IPS-18a (cell line): ENCODE measurements at regions not wholly inside any gene's neighbourhood (a gene's known extent, or its start where the extent isn't known, plus 50 kb on each side); places are given as distances from the start of the nearest gene placed in this dataset.
"Not testable (repeated sequence)": the region's sequence is repeated elsewhere in the genome, so short reads cannot be mapped to it uniquely, and the experiment has no call there.

ENCODE experiments used
- H3K27ac ChIP-seq: one replicate; pipeline ENCODE4 v1.5.1; 2013; ENCODE audit warnings: low read length
- H3K27me3 ChIP-seq: one replicate; pipeline ENCODE4 v1.6.1; 2013; ENCODE audit warnings: mild to moderate bottlenecking, low read length; ENCODE audit not compliant: control insufficient read depth, insufficient read depth
- H3K36me3 ChIP-seq: one replicate; pipeline ENCODE4 v1.6.1; 2013; ENCODE audit warnings: low read depth, low read length; ENCODE audit not compliant: control insufficient read depth
- H3K4me1 ChIP-seq: one replicate; pipeline ENCODE4 v1.6.1; 2013; ENCODE audit warnings: low read depth, low read length; ENCODE audit not compliant: control insufficient read depth
- H3K4me3 ChIP-seq: one replicate; pipeline ENCODE4 v1.5.1; 2013; ENCODE audit warnings: low read length
- H3K9ac ChIP-seq: one replicate; pipeline ENCODE4 v1.6.1; 2013; ENCODE audit warnings: mild to moderate bottlenecking, low read length, moderate library complexity
- H3K9me3 ChIP-seq: one replicate; pipeline ENCODE4 v1.6.1; 2013; ENCODE audit warnings: low read depth, low read length; ENCODE audit not compliant: control insufficient read depth

GRCh38 chr6:2582268-2582667 is 168.5 kb downstream of the MYLK4 start:
- Histone ChIP-seq H3K4me1 (peaks cover 13% of the 10 kb centered on the region), H3K4me3 (no peak overlapping the region), H3K9ac (no peak overlapping the region), H3K27ac (no peak overlapping the region), H3K27me3 (no peaks in the 10 kb centered on the region), H3K9me3 (no peaks in the 10 kb centered on the region), H3K36me3 (no peaks in the 10 kb centered on the region)

- Histone ChIP-seq H3K27me3 (no peaks in the 10 kb centered on the region), H3K9me3 (no peaks in the 10 kb centered on the region), H3K4me1 (peaks cover 13% of the 10 kb centered on the region), H3K36me3 (no peaks in the 10 kb centered on the region), H3K4me3 (no peak overlapping the region), H3K27ac (no peak overlapping the region), H3K9ac (no peak overlapping the region)
These were observed 169.1 kb downstream of the MYLK4 start for GRCh38 chr6:2581611-2582010.

DNA sequence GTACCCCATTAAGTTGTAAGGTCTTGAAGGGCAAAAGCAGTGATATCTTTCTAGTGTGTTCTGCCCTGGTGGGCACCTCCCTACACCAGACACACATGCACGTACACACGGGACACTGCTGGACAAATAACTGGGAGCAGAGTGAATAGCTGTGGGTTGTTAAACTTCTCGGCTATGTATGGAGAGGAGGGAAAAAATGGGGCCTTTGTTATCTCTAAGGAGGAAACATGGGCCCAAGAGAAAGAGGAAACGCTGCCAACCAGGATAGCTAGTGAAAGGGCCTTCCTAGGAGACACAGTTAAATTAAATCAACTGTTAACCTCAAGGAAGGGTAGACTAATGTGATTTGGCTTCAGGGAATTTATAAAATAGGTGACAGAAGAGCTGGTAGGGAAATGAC is 169.7 kb downstream of the MYLK4 start:
- Histone ChIP-seq H3K4me1 (peaks cover 13% of the 10 kb centered on the region), H3K27ac (no peak overlapping the region), H3K9ac (no peak overlapping the region), H3K36me3 (no peaks in the 10 kb centered on the region), H3K9me3 (no peaks in the 10 kb centered on the region), H3K4me3 (no peak overlapping the region), H3K27me3 (no peaks in the 10 kb centered on the region)

DNA sequence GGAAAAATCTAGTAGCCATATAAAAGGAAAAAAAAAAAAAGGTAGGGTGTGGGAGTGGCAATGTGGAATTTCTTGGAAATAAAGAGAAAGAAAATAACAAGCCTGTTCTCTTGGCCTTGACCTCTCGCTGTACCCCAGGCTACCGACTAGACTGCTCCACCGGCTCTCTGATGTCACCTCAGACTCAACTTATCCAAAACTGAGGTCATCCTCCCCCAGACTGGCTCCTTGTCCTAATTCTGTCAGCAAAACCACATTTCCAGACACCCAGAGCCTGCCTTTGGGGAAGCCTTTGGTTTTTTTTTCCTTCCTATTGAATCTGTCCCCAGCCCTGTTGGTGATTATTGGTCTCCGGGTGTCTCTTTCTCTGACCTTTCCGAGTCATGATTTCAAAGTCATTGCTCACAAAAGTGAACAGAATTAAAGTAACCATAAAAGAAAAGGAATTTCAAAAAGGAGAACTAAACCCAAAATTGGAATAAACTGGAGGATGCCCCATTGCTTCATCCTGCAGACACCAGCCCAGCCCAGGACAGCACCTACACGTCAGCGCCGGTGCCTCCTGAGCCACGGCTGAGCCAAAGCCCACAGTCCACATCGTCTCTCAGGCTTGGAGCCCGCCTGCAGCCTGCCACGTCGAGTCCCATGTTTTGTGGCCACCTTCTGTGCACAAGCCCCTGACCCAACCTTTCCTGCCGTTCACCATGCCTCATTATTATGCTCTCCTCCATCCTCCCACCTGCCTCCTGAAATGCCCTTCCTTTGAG is 170.7 kb downstream of the MYLK4 start:
- Histone ChIP-seq H3K27me3 (no peaks in the 10 kb centered on the region), H3K4me3 (no peak overlapping the region), H3K9ac (no peak overlapping the region), H3K4me1 (peaks cover 13% of the 10 kb centered on the region), H3K9me3 (no peaks in the 10 kb centered on the region), H3K27ac (no peak overlapping the region), H3K36me3 (no peaks in the 10 kb centered on the region)

DNA sequence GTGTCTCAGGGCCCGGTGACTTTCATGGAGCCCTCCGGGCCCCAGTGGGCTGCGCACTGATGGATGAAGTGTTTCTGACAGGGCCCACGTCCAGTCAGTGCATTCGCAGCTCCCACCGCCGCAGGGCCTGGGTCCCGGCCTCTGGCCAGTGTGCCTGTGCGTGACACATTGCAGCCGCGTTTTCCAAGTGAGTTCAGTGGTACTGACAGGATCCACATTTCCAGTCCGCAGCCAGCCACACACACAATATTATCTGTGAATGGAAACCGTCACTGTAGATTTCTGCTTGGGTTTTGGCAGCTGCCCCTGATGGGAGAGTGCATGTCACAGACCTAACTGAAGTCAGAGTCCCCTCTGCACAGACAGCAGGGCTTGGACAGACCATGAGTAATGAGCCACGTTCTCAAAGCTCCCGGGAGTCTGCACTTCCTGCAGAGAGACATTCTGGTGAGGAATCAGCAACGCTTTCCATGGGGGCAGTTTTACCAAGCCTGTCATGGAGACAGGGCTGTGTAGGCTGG is 171.4 kb downstream of the MYLK4 start:
- Histone ChIP-seq H3K27ac (no peak overlapping the region), H3K36me3 (no peaks in the 10 kb centered on the region), H3K9me3 (no peaks in the 10 kb centered on the region), H3K4me3 (no peak overlapping the region), H3K27me3 (no peaks in the 10 kb centered on the region), H3K4me1 (peaks cover 13% of the 10 kb centered on the region), H3K9ac (no peak overlapping the region)

- Histone ChIP-seq H3K9me3 (peaks cover 4% of the 10 kb centered on the region), H3K4me3 (no peak overlapping the region), H3K4me1 (peaks cover 13% of the 10 kb centered on the region), H3K9ac (no peak overlapping the region), H3K27ac (no peak overlapping the region), H3K36me3 (no peaks in the 10 kb centered on the region), H3K27me3 (no peaks in the 10 kb centered on the region)
These were observed 172.0 kb downstream of the MYLK4 start for GRCh38 chr6:2578767-2579166.

- no peak overlapping the region for H3K27ac ChIP-seq
- peaks cover 6% of the 10 kb centered on the region for H3K4me1 ChIP-seq
- H3K4me3 ChIP-seq = no peak overlapping the region
- H3K27me3 ChIP-seq = no peaks in the 10 kb centered on the region
- H3K9ac ChIP-seq = no peak overlapping the region
- peaks cover 5% of the 10 kb centered on the region for H3K9me3 ChIP-seq
- no peaks in the 10 kb centered on the region for H3K36me3 ChIP-seq
These were observed 174.2 kb downstream of the MYLK4 start for GRCh38 chr6:2576499-2576898.

- H3K9ac ChIP-seq = no peak overlapping the region
- H3K4me1 ChIP-seq = no peaks in the 10 kb centered on the region
- no peaks in the 10 kb centered on the region for H3K36me3 ChIP-seq
- peaks cover 5% of the 10 kb centered on the region for H3K9me3 ChIP-seq
- no peaks in the 10 kb centered on the region for H3K27me3 ChIP-seq
- no peak overlapping the region for H3K4me3 ChIP-seq
- no peak overlapping the region for H3K27ac ChIP-seq
These were observed 175.5 kb downstream of the MYLK4 start for GRCh38 chr6:2575236-2575635.

- not testable (repeated sequence) for H3K27ac ChIP-seq, H3K4me3 ChIP-seq, H3K27me3 ChIP-seq, H3K36me3 ChIP-seq, H3K9ac ChIP-seq, H3K4me1 ChIP-seq, H3K9me3 ChIP-seq
These were observed 181.3 kb downstream of the MYLK4 start for GRCh38 chr6:2569420-2569819.

- Histone ChIP-seq H3K4me1 (no peaks in the 10 kb centered on the region), H3K36me3 (no peaks in the 10 kb centered on the region), H3K27me3 (no peaks in the 10 kb centered on the region), H3K4me3 (no peak overlapping the region), H3K9ac (no peak overlapping the region), H3K27ac (no peak overlapping the region), H3K9me3 (no peaks in the 10 kb centered on the region)
These were observed 184.7 kb downstream of the MYLK4 start for GRCh38 chr6:2566048-2566447.

DNA sequence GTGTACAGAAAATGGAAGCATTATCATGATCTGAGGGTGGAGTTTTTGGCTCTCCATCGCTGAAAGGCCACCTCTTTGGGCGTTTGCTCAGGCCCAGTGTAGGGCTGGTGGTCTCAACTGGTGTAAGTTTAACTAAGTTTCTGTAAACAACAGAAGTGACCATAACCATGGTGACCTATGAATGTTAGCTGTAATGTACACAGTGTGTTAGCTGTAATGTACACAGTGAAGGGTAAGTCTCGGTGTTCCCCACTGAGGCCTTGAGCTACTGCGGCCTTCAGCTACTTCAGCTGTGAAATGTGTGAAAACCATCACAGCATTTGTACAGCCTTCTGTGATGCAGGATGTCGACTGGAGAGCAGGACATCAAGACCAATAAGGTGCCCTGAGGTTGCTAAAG is 185.2 kb downstream of the MYLK4 start:
- H3K4me1 ChIP-seq = no peaks in the 10 kb centered on the region
- no peaks in the 10 kb centered on the region for H3K9me3 ChIP-seq
- H3K36me3 ChIP-seq = no peaks in the 10 kb centered on the region
- H3K4me3 ChIP-seq = no peak overlapping the region
- H3K9ac ChIP-seq = no peak overlapping the region
- no peak overlapping the region for H3K27ac ChIP-seq
- no peaks in the 10 kb centered on the region for H3K27me3 ChIP-seq

GRCh38 chr6:2563635-2564034 is 187.1 kb downstream of the MYLK4 start:
- Histone ChIP-seq H3K9me3 (no peaks in the 10 kb centered on the region), H3K36me3 (no peaks in the 10 kb centered on the region), H3K9ac (no peak overlapping the region), H3K27ac (no peak overlapping the region), H3K4me3 (no peak overlapping the region), H3K4me1 (no peaks in the 10 kb centered on the region), H3K27me3 (no peaks in the 10 kb centered on the region)
